NCI-H2227 (cell line): ENCODE measurements at regions not wholly inside any gene's neighbourhood (a gene's known extent, or its start where the extent isn't known, plus 50 kb on each side); places are given as distances from the start of the nearest gene placed in this dataset.
A peak's percentile ranks its signal among the peaks of the same experiment; 100 is the strongest.

Source experiments
- DNase-seq: peaks from one replicate; lab custom pipeline; 2025; ENCODE audit not compliant: unreplicated experiment; lab: John Stamatoyannopoulos, UW

- no peak for DNase-seq
Observed at GRCh38 chr11:32315121-32315520, 120.2 kb downstream of the WT1 start.

GRCh38 chr11:32316232-32316631, 119.1 kb downstream of the WT1 start:
- DNase-seq = no peak

DNA sequence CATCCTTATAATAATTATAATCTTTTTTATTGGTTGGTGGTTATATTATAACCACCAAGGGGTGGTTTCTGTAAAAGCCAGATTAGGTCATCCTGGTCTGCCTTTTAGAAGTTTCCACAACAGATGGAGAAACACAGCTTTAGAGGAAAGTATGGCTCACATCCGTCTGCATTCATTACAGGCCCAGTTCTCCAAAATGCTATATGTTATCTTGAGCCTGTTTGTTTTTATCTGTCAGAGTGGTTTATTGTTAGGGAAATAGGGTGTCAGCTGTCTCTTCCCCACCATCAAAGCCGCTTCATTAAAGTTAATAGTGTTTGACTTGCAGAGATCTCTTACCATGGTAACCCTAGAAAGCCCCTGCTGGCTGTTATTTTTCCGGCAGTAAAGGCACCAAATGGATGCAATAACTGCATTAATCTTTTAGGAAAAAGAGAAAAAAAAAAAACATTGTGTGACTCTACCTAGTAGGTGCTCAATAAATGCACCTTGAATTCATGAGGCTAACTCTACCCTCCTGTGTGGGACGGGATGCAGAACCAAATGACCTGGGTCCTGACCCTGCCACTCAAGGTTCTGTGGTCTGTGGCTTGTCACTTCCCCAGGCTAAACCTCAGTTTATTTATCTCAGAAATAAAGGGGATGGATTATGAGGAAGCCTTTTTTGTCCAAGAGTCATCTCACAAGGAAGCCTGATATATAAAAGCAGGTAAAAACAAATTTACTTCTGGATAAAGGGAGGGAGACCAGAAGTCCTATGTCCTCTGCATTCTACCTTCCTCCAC, 118.3 kb downstream of the WT1 start:
- DNase-seq = no peak

DNA sequence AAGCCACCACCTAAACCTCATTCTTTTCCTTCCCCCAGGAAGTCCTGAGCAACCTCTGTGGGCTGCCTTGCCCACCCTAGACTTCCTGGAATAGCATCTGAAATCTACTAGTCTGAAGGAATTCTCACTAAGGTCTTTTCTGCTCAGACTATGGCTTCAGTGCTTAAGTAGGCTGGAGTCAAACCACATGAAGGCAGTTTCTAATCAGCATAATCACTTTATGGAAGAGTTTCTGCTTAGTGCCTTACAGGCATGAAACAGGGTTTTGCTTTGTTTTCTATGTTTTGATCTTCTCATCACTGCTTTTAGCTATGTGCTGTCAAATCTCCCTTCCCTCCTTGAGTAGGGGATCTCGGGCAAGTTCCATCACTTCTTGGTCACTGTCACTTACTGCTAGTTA, 117.7 kb downstream of the WT1 start:
- no peak for DNase-seq

DNA sequence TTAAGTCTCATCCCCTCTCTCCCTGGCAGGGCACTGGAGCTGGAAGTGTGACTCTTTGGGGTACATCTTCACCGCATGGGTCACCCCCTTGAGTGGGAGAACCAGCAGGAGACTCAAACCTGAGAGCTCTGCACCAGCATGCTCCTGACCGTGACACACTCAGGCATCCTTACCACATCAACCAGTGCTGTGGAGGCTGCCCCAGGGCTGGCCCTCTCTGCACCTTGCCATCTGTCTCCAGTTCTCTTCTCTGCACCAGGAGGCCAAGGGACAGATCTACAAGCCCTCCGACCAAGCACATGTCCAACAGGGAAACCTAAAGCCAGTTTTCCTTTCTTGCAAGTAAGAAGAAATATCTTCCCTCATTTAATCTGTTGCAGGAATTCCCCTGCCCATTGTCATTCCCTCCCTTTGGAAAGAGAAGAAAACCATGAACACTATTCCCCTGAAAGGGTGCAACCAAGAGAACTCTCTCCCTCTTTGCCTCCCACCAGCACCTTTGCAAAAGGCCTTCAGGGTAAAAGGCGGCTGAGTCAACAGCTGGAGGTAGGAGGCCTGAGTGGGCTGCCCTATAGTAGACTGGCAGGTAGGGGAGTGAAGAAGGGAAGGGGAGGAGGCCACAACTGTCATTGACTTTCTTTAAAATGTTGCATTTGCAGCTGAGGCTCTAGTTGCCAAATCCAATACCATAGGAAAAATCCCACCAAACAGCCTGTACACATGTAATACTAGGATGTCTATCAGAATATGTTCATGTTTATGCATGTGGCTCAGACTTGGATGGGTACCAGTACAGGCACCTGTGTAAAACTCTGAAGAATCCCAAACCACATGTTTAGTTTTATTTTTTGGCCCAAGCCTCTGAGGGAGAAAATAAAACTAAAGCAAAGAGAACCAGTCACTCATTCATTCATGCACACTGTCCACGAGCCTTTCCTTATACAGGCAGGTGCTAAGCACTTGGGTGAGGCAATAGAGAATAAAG, 117.0 kb downstream of the WT1 start:
- no peak for DNase-seq

DNA sequence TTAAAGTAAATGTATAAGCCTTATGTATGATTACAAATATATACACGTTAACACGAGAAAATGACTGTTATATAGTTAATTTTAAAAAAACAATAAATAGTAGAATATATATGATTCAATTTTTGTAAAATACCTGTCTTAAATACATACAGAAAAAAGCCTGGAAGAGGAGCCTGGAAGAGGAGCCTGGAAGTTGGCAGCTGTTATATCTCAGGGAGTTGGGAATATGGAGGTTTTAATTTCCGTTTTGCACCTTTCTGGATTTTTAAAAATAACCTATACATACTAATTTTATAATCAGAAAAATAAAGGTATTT, 111.6 kb downstream of the WT1 start:
- DNase-seq = no peak

- DNase-seq = no peak
Observed at GRCh38 chr11:32325187-32325586, 110.2 kb downstream of the WT1 start.

DNA sequence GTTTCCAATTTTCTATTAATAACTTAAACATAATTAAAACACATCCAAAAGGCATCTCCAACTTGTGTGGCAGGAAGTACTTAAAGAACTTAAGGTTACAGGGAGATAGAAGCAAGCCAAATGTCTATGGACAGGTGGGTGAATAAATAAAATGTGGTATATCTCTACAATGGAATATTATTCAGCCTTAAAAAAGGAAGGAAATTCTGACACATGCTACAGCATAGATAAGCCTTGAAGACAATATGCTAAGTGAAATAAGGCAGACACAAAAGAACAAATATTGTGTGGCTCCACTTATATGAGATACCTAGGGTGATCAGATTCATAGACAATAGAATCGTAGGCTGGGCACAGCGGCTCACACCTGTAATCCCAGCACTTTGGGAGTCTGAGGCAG, 109.6 kb downstream of the WT1 start:
- no peak for DNase-seq

- no peak for DNase-seq
Observed at GRCh38 chr11:32326522-32326921, 108.8 kb downstream of the WT1 start.

- no peak for DNase-seq
Observed at GRCh38 chr11:32328392-32328791, 106.9 kb downstream of the WT1 start.

GRCh38 chr11:32331098-32331497, 104.2 kb downstream of the WT1 start:
- no peak for DNase-seq

GRCh38 chr11:32331792-32332191, 103.5 kb downstream of the WT1 start:
- DNase-seq = no peak

DNA sequence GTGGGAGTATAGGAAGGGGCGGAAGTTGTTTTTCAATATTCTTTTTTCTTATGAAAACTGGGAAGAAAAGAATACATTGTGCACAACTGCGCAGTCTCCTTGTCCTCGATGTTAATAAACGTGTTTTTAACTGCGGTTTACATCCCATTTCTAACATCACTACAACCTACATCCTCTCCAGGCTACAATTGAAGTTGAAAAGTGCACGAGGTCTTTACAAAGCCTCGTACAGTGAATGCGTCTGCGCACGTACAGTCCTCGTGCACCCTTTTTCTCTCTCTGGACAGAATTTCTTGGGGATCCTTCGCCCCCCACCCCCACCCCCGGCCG, 102.4 kb downstream of the WT1 start:
- DNase-seq = no peak

DNA sequence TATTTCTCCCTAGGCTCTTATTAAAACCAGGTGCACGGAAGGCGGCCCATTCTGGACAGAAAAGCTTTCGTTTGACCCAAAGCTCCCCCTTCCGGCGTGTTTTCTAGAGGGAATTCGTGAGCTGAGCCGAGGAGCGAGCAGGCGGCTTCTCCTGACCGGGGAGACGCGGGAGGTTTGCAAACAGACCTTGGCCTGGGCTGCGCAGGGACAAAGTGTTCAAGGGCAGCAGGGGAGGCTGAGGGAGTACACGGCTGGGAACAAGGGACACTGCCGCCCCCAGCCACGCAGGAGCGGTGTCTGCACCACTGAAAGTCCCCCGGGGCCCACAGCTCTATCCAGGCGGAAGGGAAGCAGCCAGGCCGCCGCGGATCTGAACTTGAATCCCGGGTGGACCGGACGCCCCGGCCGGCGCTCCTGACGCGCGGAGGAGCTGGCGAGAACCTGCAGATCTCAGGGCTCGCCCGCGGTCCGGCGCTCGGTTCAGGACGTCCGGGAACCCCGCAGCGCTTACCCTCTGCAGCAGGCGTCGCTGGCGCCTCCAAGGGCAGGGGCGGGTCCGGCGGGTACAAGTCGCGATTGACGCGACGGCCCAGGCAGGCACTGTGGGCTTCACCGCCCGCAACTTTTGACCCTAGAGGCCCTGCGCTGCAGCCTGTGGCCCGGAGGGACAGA, 101.9 kb downstream of the WT1 start:
- peak; percentile 26 for DNase-seq

DNA sequence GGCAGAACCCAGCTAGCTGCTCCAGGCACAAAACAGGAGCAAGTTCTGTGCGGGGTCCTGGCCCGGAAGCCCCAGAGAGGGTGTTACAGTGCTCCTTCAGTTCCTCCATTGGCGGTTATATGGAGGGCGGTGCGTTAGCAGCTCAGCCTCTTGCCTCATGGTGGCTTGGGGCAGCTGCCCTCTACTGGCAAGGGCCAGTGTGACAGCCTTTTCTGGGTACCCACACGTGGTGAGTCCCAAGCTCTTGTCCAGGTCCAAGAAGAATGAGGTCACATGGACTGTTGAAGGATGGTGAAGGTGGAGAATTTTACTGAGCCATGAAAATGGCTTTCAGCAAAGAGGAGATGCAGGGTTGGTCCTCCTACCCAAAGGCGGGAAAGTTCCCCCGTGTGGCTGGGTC, 100.5 kb downstream of the WT1 start:
- peak; percentile 11 for DNase-seq
